SK-N-SH (cell line): ENCODE measurements at regions not wholly inside any gene's neighbourhood (a gene's known extent, or its start where the extent isn't known, plus 50 kb on each side); places are given as distances from the start of the nearest gene placed in this dataset.

Experiments
- CTCF ChIP-seq: fragments of 200-600 bp; sonication (generic); IDR thresholded peaks from 2 replicates; pipeline ENCODE4 v1.6.1; 2017; ENCODE audit warnings: antibody characterized with exemption, mild to moderate bottlenecking, moderate library complexity
- RAD21 ChIP-seq: IDR thresholded peaks from 2 replicates; pipeline ENCODE4 v1.6.1; 2012; ENCODE audit warnings: mild to moderate bottlenecking, low read length

DNA sequence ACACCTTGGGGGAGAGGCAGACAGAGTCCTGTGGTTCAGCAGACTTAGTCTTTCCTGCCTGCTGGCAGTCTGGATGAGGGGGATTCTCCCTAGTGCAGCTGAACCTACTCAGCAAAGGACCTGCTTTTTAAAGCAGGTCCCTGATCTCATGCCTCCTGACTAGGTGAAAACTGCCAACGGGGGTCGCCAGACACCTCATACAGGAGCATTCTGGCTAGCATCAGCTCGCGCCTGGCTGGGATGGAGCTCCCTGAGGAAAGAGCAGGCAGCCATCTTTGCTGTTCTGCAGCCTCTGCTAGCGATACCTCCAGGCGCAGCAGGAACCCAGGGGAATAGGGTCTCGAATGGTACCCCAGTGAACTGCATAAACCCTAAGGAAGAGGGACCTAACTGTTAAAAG lies 225.2 kb downstream of the CDH9 start:
- no peak for TF ChIP-seq CTCF
- TF ChIP-seq RAD21: no peak
